ENCODE measurements at regions not wholly inside any gene's neighbourhood (a gene's known extent, or its start where the extent isn't known, plus 50 kb on each side); places are given as distances from the start of the nearest gene placed in this dataset.

DNA sequence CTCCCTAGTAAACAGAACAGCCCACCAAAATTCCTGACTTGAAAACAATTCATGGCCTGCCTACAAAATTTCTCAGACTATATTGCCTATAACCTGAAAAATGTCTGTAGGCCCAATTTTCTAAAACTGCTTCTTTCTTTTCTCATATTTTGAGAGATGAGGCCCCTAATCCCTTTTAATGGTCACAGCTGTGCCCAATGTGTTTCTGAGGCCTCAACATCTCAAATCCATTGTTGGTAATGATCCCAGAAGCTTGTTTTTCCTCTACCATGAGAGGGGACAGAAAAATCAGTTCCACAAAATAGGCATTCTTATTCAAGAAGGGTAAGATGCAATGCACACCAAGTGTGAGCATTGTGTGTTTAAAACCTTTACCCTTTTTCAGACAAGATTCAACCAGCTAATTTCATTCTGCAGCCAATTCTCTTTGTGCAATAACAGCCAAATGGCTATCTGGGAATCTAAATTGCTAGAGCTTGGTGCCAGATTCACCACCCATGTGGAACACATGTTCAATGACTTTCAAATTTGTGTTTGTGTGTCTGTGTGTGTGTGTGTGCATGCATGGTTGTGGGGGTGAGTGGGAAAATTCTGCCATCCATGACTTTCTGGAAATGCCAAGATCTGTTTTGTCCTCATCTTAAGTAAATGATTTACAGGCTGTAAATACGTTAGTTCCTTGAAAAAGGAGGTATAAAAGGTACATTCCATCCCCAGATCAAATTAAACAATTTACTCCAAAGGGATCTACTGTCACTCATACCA is 319.5 kb downstream of the TNS1 start:
- Histone ChIP-seq H3K27me3 (no peaks in the 10 kb centered on the region), H3K4me3 (no peak overlapping the region), H3K4me1 (no peaks in the 10 kb centered on the region), H3K9me3 (no peaks in the 10 kb centered on the region), H3K36me3 (no peaks in the 10 kb centered on the region), H3K27ac (peak overlapping the region in 1 of 2 donors; percentile 47)
- intact Hi-C loops (cut with DNase I; ENCODE audit: low total_unique reads): no loop called here
- TF ChIP-seq POLR2A (IDR thresholded peaks at IDR 0.05): no peak
- no peak for DNase-seq

DNA sequence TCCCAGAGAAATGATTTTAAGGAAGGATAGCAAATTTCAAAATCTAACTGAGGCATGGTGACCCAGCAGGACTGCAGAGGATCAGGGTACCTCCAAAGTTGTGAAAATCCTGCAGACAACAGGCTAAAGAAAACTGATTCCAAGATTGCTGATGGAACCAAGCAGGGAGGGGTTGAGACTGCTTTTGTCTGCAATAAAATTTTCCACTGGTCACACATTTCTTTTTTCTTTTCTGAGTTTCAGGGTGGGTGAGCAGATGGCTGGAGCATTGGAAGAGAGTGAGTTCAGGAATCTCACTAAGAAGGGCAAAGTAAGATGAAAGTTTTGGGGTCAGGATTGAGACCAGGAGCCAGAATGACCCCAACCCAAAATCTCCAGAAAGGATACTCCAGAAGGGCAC is 321.0 kb downstream of the TNS1 start:
- H3K27me3 ChIP-seq: no peaks in the 10 kb centered on the region
- no peak overlapping the region for H3K27ac ChIP-seq
- no peaks in the 10 kb centered on the region for H3K9me3 ChIP-seq
- TF ChIP-seq, protein P1, sequence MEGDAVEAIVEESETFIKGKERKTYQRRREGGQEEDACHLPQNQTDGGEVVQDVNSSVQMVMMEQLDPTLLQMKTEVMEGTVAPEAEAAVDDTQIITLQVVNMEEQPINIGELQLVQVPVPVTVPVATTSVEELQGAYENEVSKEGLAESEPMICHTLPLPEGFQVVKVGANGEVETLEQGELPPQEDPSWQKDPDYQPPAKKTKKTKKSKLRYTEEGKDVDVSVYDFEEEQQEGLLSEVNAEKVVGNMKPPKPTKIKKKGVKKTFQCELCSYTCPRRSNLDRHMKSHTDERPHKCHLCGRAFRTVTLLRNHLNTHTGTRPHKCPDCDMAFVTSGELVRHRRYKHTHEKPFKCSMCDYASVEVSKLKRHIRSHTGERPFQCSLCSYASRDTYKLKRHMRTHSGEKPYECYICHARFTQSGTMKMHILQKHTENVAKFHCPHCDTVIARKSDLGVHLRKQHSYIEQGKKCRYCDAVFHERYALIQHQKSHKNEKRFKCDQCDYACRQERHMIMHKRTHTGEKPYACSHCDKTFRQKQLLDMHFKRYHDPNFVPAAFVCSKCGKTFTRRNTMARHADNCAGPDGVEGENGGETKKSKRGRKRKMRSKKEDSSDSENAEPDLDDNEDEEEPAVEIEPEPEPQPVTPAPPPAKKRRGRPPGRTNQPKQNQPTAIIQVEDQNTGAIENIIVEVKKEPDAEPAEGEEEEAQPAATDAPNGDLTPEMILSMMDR (IDR thresholded peaks at IDR 0.05): no peak
- TF ChIP-seq POLR2A (IDR thresholded peaks at IDR 0.05): no peak
- no peak for DNase-seq
- H3K36me3 ChIP-seq: no peaks in the 10 kb centered on the region
- H3K4me1 ChIP-seq: no peaks in the 10 kb centered on the region
- intact Hi-C loops (cut with DNase I; ENCODE audit: low total_unique reads): no loop called here
- no peak overlapping the region for H3K4me3 ChIP-seq

DNA sequence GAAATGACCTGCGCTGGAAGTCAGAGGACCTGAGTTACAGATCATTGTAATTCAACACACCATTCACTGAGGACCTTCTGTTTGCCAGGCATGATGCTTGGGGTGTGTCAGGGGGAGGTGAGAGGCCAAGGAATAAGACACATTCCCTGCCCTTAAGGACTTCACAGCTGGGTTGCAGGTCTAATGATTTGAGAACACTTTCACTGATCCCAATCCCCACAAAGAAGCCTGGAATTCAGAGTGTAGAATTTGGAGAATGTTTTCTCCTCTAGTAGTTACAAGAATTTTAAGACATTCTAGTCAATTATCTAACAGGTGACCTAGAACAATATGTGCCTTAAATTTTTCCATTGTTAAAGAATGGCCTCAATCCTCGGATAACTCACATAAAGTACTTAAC is 322.4 kb downstream of the TNS1 start:
- no peak overlapping the region for H3K4me3 ChIP-seq
- no peak for TF ChIP-seq POLR2A (IDR thresholded peaks at IDR 0.05)
- TF ChIP-seq, protein P1 (IDR thresholded peaks at IDR 0.05): no peak
- no peaks in the 10 kb centered on the region for H3K9me3 ChIP-seq
- no peaks in the 10 kb centered on the region for H3K36me3 ChIP-seq
- intact Hi-C loops (cut with DNase I; ENCODE audit: low total_unique reads): no loop called here
- H3K4me1 ChIP-seq: no peaks in the 10 kb centered on the region
- no peak for DNase-seq
- no peaks in the 10 kb centered on the region for H3K27me3 ChIP-seq
- no peak overlapping the region for H3K27ac ChIP-seq

DNA sequence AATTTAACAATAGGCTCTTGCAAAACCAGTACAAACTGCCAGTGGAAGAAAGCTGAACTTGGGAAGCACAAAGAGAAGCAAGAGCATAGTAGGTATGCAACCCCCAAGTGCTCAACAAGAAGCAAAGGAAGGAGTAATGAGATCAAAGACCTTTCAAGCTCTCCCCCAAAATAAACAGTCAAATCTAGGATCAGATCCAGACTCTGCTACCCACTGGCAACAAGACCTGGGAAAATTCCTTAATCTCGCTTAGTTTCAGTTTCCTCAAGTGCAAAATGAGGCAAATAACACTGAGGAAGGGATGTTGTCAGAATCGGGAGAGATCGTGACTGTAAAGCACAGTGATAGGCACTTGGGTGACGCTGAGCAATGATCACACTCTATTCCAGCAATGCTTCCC is 329.2 kb downstream of the TNS1 start:
- Histone ChIP-seq H3K36me3 (no peaks in the 10 kb centered on the region), H3K4me3 (no peak overlapping the region), H3K27ac (no peak overlapping the region), H3K4me1 (no peaks in the 10 kb centered on the region), H3K9me3 (no peaks in the 10 kb centered on the region), H3K27me3 (no peaks in the 10 kb centered on the region)
- DNase-seq: no peak
- intact Hi-C loops (cut with DNase I; ENCODE audit: low total_unique reads): no loop called here
- TF ChIP-seq, protein P1 (IDR thresholded peaks at IDR 0.05): no peak
- TF ChIP-seq POLR2A (IDR thresholded peaks at IDR 0.05): no peak

- Histone ChIP-seq H3K27ac (no peak overlapping the region), H3K4me3 (no peak overlapping the region), H3K36me3 (no peaks in the 10 kb centered on the region), H3K4me1 (no peaks in the 10 kb centered on the region), H3K27me3 (no peaks in the 10 kb centered on the region), H3K9me3 (no peaks in the 10 kb centered on the region)
- intact Hi-C loops (cut with DNase I; ENCODE audit: low total_unique reads): no loop called here
- no peak for DNase-seq
- no peak for TF ChIP-seq POLR2A (IDR thresholded peaks at IDR 0.05)
- TF ChIP-seq, protein P1 (IDR thresholded peaks at IDR 0.05): no peak
Observed at GRCh38 chr2:217672472-217672871, 330.3 kb downstream of the TNS1 start.

All from uterus (tissue), 3 donors.